ENCODE measurements at regions not wholly inside any gene's neighbourhood (a gene's known extent, or its start where the extent isn't known, plus 50 kb on each side); places are given as distances from the start of the nearest gene placed in this dataset.

DNA sequence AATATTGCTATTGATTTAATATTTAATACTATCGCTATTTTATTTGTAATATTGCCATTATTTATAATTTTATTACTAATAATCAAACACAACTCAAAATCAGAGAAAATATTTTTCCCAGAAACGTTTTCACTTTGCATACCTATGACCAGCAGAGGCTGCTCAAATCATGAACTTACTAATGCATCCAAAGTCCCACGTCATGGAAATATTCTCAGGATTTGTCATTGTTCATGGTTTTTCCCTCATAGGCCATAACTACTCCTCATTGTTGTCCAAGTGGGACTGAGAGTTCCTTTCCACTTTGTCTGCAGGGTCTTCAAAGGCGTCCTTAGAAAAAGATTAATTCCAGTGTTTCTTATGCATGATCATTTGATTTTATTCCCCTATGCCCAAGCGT is 344.8 kb downstream of the THBS2 start:
- TF ChIP-seq CTCF (IDR thresholded peaks at IDR 0.05) = no peak
- TF ChIP-seq POLR2A (IDR thresholded peaks at IDR 0.05) = no peak
- TF ChIP-seq EP300 (IDR thresholded peaks at IDR 0.05) = no peak

Measured in tibial nerve (tissue), 4 donors.